Thyroid gland (tissue), 4 donors: ENCODE measurements at regions not wholly inside any gene's neighbourhood (a gene's known extent, or its start where the extent isn't known, plus 50 kb on each side); places are given as distances from the start of the nearest gene placed in this dataset.

Experiments
- CTCF ChIP-seq, 6 experiments: fragments of 200-600 bp in 3 of 6; fragments of 450-650 bp in 3 of 6; sonication (generic) in 3 of 6; IDR thresholded peaks; one replicate each; pipeline ENCODE4 v1.5.1; 2016 to 2019; ENCODE audit warnings: antibody characterized with exemption in 6 of 6, mild to moderate bottlenecking in 2 of 6, inconsistent platforms in 1 of 6, moderate library complexity in 1 of 6
- POLR2A ChIP-seq, 2 donors: fragments of 450-650 bp; IDR thresholded peaks; one replicate each; pipeline ENCODE4 v1.6.1; 2017; ENCODE audit warnings: antibody characterized with exemption in 2 of 2, mild to moderate bottlenecking in 2 of 2, moderate library complexity in 1 of 2

GRCh38 chr10:123474700-123475099, 191.5 kb upstream of the GPR26 start:
- TF ChIP-seq CTCF (IDR thresholded peaks at IDR 0.05) (no peak), POLR2A (IDR thresholded peaks at IDR 0.05) (no peak)
